GM23338 (cell line): ENCODE measurements at regions not wholly inside any gene's neighbourhood (a gene's known extent, or its start where the extent isn't known, plus 50 kb on each side); places are given as distances from the start of the nearest gene placed in this dataset.

Experiments used
- EZH2 ChIP-seq: fragments of 200-600 bp; sonication (generic); IDR thresholded peaks from one replicate; pipeline ENCODE4 v1.8.0; 2017; ENCODE audit warnings: antibody characterized with exemption, mild to moderate bottlenecking, low read depth; ENCODE audit not compliant: unreplicated experiment
- REST ChIP-seq: IDR thresholded peaks from one replicate; pipeline ENCODE4 v1.6.1; 2018; ENCODE audit warnings: antibody characterized with exemption; ENCODE audit not compliant: unreplicated experiment
- TF ChIP-seq, protein P1 (sequence below), 2 experiments: fragments of 200-600 bp in 1 of 2; sonication (generic) in 1 of 2; conservative IDR thresholded peaks; 2 replicates each; pipeline versions ENCODE4 v1.5.1 to v1.6.1; 2016 to 2017; ENCODE audit warnings: antibody characterized with exemption in 2 of 2, low read depth in 2 of 2, mild to moderate bottlenecking in 2 of 2, moderate library complexity in 1 of 2

DNA sequence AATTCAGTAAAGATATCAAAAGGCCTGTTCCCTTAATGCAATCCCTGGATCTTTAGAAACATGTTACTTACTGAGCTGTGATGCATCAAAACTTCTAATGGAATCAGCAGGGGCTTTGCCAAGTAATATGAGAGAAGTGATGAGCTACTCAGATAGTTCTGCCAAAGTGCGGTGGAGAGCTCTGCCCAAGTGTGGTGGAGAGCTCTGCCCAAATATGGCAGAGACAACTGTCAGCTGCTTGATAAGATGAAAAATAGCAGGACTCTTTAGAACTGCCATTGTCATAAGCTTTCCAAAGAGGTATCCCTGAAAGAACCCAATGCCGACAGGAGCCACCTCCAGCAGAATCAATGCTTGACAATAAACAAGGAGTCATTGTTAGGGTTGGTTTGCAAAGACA lies 167.9 kb upstream of the SLC39A10 start:
- TF ChIP-seq, protein P1, sequence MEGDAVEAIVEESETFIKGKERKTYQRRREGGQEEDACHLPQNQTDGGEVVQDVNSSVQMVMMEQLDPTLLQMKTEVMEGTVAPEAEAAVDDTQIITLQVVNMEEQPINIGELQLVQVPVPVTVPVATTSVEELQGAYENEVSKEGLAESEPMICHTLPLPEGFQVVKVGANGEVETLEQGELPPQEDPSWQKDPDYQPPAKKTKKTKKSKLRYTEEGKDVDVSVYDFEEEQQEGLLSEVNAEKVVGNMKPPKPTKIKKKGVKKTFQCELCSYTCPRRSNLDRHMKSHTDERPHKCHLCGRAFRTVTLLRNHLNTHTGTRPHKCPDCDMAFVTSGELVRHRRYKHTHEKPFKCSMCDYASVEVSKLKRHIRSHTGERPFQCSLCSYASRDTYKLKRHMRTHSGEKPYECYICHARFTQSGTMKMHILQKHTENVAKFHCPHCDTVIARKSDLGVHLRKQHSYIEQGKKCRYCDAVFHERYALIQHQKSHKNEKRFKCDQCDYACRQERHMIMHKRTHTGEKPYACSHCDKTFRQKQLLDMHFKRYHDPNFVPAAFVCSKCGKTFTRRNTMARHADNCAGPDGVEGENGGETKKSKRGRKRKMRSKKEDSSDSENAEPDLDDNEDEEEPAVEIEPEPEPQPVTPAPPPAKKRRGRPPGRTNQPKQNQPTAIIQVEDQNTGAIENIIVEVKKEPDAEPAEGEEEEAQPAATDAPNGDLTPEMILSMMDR (conservative IDR thresholded peaks at IDR 0.05; ENCODE audit: low read depth in 2 of 2) = no peak
- TF ChIP-seq EZH2 = no peak
- TF ChIP-seq REST = no peak
